ENCODE measurements at regions not wholly inside any gene's neighbourhood (a gene's known extent, or its start where the extent isn't known, plus 50 kb on each side); places are given as distances from the start of the nearest gene placed in this dataset.
"Not testable (repeated sequence)": the region's sequence is repeated elsewhere in the genome, so short reads cannot be mapped to it uniquely, and the experiment has no call there.

DNA sequence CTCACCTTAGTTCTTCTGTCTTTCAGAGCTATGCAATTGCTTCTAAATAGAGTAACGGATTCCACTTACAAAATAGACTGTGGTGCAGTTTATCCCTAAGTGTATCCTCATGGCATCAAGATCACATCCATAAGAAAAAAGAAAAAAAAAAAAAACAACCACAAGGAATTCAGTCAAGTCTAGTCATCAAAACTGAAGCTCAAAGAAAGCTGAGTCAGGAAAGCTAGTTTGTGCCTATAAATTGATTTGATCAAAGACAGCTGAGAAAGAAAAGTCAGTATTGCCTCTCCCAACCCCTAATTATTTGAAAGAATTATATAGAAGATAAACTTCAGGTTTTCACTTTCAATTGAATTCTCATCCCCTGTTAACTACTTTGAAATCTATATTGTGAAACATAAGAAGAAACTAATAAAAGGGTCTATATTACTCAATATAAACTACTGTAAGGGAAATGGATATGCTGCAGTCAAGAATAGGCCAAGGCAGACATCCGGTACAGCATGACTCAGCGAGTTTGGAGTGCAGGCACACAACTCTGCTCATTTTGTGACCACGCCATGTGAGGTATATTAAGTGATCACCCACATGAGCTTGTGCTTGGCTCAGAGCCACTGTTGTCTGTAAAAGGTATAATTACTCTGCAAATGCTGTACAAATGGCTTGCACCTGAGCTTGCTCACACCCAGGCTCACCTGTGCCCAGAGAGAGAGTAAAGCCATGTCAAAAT, 568.1 kb upstream of the CRIM1 start:
- no peak for DNase-seq

DNA sequence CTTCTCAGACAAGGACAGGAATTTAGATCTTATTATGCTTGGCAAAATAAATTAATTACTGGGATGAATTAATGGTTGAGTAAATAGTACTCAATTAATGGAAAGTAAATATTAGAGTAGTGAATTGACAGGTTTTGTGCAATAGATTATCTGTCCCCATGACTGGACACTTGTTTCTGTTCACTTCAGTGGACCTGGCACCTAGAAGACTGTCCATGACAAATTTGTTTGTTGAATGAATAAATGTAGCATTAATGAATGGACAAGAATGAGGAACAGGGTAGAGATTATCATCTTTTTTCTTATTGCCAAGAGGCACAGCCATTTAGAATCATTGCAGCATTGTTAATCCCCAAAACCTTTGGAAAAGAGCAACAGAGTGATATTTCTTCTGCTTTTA, 570.0 kb upstream of the CRIM1 start:
- no peak for DNase-seq

DNA sequence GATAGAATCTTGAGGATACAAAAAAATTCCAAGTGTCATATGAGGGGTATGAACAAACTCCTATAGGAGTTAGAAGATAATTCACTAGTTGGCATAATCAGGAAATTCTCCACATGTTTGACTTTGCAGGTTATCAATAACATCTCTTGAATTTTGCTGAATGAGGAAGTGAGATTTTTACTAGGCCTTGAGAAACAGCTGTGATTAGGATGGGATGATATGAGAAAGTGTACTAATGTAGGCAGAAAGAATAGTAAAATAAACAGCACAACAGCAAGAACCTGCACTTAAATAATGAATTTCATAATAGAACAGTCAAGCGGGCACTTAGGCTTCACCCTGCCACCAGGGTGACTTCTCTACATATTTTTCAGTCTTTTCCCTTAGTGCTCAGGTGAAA, 570.8 kb upstream of the CRIM1 start:
- no peak for DNase-seq

GRCh38 chr2:35783723-35784122, 571.9 kb upstream of the CRIM1 start:
- no peak for DNase-seq

DNA sequence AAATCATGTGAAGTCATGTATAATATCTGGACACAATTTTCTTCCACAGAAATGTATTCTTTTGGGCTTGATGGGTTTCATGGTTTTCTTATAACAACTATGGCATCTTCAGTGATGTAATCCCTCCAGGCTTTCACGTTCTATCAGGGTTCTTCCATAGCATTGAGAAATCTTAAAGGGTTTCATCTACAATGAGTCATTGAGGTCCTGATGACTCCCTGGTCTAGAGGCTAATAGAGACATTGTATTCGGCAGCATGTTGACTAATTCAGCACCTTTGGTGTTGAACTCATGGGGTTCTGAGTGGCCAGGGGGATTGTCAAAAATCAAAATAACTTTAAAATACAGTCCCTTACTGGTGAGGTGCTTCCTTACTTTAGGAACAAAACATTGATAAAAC, 614.0 kb upstream of the CRIM1 start:
- DNase-seq, result no peak

DNA sequence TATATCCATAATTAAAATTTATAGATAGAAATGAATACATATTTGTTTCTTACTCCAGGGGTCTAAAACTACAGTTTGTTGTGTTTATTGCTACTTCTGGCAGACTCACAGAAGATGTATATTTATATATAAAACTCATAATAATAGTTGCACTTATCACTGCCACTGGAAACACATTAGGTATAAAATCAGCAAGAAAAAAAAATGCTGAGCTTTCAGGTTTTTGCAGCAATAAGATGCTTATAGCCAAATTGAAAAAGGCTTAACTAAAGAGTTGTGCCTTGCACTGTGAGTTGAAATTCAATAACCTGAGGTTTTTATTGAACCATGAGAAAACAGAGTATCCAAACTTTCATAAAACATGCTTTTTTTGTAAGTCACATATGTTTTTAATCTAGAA, 623.9 kb upstream of the CRIM1 start:
- no peak for DNase-seq

- no peak for DNase-seq
Observed at GRCh38 chr2:35714883-35715282, 640.7 kb upstream of the CRIM1 start.

- DNase-seq, result no peak
Observed at GRCh38 chr2:35708411-35708923, 647.1 kb upstream of the CRIM1 start.

GRCh38 chr2:35688309-35688708, 667.3 kb upstream of the CRIM1 start:
- no peak for DNase-seq

DNA sequence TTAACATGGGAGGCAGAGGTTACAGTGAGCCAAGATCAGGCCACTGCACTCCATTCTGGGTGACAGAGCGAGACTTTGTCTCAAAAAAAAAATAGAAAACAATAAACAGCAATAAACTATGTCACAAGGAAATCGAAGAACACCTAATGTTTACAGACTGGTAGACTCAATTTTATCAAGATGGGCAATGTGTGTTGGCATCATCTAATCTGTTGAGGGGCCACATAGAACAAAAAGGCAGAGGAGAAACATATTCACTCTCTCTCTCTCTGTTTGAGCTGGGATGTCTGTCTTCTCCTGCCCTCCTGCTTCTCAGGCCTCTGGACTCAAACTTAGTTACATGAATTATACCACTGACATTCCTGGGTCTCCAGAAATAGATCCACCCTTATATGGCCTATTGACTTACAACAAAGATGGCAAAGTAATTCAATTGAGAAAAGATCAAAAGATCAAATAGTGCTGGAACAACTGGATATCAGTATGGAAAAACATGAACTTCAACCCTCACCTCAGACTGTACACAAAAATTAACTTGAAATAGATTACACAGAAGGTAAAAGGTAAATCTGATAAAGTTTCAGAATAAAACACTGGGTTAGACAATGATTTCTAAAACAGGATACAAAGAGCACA, 703.8 kb upstream of the CRIM1 start:
- DNase-seq, result no peak

DNA sequence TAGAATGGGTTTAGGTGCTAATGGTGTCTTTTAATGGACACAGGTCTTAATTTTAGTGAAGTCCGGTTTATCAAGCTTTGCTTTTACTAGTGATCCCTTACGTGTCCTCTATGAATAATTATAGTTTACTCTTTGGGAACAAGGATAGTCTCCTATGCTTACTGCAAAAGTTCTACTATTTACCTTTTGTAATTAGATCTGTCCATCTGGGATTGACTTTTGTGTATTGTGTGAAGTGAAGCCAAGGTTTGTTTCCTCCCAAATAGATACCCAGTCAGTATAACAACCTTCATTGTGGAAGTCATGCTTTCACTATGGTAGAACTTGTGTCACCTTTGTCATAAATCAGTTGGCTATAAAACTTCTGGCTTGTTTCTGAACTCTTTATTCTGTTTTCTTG, 740.9 kb upstream of the CRIM1 start:
- no peak for DNase-seq

- DNase-seq, result no peak
Observed at GRCh38 chr2:35606394-35606793, 749.2 kb upstream of the CRIM1 start.

GRCh38 chr2:35598310-35598709, 757.3 kb upstream of the CRIM1 start:
- no peak for DNase-seq

DNA sequence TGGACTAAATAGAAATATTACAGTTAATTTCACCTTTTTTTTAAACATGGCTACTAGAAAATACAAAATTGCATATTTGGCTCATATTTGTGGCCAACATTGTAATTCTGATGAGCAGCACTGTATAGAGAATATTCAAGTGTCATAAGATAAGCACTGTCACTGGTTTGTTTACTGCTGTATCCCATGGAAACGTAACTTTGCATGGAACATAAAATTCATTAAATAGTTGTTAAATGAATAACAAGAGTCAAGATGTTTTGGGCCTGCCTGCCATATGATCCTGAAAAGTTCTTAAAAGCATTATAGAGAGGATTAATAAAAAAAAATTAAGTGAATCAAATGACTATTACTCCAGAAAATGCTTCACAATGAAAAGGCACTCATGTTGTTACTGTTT, 763.7 kb upstream of the CRIM1 start:
- DNase-seq, result no peak

- no peak for DNase-seq
Observed at GRCh38 chr2:35585972-35586371, 769.6 kb upstream of the CRIM1 start.

- DNase-seq, result no peak
Observed at GRCh38 chr2:35582637-35583036, 772.9 kb upstream of the CRIM1 start.

- no peak for DNase-seq
Observed at GRCh38 chr2:35580956-35581355, 774.6 kb upstream of the CRIM1 start.

GRCh38 chr2:35568574-35568973, 787.0 kb upstream of the CRIM1 start:
- DNase-seq, result not testable (repeated sequence)

GRCh38 chr2:35562488-35562887, 793.1 kb upstream of the CRIM1 start:
- DNase-seq, result no peak

DNA sequence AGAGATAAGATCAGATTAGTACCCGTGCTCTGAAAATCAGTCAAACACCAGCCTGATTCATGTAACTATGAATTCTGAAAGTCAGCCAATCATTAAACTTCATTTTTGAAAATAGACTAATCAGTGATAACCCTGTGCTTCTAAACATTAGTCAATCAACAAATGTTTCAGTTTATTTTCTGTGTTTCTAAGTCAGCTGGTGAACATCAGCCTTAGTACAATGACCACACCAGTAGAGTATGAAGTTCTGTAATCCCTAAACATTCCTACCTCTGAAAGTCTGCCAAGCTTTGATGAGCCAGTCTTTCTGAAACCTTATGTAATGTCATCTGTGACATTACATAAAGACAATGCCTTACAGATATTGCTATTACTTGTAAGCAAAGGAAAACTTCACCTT, 807.4 kb upstream of the CRIM1 start:
- no peak for DNase-seq

DNA sequence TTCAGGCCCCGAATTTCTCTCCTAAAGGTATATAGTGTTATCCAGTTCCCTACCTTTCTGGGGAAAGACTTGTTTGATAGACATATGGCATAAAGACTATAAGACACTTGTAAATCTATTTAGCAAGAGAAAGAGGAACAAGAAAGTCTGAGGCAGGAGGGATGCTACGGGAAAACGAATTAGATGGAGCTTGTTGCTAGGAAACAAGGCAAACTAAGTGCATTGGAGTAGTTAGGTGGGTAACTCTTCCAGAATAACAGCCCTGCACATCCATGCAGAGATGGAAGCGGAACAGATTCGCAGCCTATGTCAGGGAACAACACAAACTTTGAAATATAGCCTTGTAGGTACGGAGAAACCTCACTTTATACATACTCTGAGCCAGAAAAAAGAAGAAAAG, 810.3 kb upstream of the CRIM1 start:
- no peak for DNase-seq

DNA sequence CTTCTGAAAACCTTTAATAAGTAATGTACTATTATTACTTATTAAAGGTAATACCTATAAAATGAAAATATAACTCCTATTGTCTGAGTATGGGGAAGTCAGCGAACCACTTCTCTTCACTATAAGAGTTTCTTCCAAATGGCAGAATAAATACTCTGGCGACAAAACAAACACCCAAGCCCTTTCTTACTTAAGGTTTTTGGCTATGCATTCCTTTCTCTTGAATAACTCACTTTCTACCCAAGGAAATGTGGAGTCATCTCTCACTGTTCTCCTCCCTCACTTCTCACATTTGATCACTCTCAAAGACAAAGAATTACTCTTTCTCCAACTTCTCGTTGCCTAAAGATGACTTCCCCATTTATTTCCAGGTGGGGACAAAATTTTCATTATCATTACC, 816.8 kb upstream of the CRIM1 start:
- DNase-seq, result no peak

- no peak for DNase-seq
Observed at GRCh38 chr2:35530615-35531135, 824.9 kb upstream of the CRIM1 start.

DNA sequence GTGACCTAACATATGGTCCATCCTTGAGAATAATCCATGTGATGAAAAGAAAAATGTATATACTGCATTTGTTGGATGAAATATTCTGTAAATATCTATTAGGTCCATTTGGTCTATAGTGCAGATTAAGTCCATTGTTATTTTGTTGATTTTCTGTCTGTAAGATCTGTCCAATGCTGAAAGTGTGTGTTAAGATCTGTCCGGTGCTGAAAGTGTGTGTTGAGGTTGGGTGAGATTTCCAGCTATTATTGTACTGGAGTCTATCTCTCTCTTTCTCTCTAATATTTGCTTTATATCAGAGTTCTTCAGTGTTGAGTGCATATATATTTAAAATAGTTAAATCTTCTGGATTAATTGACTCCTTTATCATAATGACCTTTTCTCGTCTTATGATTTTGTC, 828.8 kb upstream of the CRIM1 start:
- no peak for DNase-seq

DNA sequence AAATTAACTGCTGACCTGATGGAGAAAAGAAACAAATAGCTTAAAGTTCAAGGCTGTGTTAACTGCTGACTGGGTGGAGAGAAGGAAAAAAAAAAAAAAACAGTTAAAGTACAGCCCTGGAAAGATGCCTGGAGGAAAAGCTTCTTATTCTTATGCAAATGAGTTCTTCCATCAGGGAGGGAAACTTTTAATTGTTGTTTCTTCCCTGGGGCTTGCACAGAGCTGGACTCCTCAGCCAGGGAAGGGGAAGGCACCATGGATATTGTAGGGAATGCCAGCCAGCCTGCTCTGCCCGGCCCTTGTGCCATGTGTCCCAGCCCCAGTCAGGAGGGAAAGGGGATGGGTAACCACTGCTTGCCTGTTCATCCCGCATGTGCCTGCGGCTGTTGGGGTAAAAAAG, 833.1 kb upstream of the CRIM1 start:
- no peak for DNase-seq
